Right forelimb (tissue), 1 donor: ENCODE measurements at regions not wholly inside any gene's neighbourhood (a gene's known extent, or its start where the extent isn't known, plus 50 kb on each side); places are given as distances from the start of the nearest gene placed in this dataset.

ENCODE experiments used
- DNase-seq: peaks from one replicate; pipeline ENCODE4 v3.0.0-alpha.2; 2018

DNA sequence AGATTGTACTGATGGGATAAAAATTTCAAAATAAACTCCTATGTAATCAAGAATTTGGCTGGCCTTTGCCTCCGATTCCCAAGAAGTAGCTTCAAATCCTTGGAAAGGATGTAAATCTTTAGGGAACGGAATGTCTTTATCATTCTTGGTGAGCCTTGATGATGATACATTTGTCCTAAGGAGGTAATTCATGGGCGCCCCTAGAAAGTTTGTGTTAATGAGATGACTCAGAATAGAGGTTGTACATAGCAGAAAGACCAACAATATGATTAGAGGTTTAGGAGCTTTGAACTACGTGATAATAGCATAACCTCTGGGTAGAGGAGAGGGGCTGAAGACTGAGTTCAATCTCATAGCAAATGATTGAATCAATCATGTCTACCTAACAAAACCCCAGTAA, 248.6 kb upstream of the SLITRK3 start:
- no peak for DNase-seq

DNA sequence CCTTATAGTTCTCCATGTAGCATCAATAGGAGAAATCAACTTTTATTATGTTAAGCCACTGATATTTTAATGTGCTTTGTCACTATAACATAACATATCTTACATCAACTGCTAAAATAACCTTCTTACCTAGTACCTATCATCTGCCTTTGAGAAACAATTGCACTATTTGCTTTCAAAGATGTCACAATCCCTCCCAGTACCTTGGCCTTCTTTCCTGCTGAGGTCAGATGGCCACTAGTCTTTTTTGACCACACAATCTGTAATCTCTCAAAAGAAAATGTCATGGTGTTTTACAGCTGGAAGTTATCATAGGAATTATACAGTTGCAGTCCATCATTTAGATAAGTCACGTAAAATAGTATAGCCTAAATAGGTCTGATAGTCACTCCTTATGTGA, 247.5 kb upstream of the SLITRK3 start:
- DNase-seq: no peak

DNA sequence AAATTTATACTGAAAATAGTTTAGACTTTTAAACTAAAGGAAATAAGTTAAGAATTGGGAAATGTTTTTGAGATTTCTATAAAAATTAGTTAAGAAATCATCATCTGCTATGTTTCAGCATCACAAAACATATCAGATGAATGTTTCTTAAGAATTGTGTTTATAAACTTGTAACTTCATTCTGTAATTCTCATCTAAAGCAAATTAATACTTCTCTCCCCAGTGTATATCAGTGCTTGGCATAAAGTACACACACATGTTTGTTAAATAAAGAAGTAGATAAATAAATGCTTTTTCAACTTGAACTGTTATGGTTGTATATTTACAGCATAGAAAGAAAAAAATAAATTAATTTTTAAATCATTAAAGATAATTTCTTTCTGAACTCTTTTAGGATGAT, 245.9 kb upstream of the SLITRK3 start:
- no peak for DNase-seq

DNA sequence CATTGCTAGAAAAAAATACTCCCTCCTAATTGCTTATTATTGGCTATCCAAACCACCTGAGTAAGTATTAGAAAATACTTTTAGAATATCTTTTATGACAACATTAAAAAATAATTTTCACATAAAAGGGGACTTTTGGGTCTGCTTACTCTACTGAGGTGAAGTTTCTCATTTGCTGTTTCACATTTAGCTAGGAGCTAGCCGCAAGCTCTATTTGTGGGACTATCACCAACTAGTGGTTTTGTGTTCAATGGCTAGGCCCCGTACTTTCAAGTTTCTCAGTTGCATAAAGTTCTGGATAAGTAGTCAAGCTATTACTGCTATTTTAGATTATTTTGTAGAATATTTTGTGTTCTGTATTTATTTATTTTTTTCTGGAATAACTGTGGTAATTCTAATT, 244.2 kb upstream of the SLITRK3 start:
- DNase-seq: no peak

DNA sequence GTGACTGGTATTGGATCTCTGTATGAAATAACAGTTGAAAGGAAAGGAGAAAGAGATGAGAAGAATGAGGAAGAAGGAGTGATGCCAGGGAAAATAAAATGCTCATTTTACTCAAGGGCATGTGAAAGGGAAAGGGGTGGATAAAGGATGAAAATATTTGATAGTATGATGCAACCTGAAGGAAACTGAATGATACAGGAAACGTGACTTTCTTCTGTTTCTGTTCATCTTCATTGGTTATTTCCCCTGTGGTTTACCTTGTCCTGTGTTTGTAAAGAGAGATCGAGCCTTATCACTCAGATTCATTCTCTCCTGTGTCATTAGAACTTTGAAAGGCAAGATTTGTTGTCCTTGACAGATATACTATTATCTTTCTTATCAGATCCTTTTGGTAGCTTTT, 243.6 kb upstream of the SLITRK3 start:
- no peak for DNase-seq

DNA sequence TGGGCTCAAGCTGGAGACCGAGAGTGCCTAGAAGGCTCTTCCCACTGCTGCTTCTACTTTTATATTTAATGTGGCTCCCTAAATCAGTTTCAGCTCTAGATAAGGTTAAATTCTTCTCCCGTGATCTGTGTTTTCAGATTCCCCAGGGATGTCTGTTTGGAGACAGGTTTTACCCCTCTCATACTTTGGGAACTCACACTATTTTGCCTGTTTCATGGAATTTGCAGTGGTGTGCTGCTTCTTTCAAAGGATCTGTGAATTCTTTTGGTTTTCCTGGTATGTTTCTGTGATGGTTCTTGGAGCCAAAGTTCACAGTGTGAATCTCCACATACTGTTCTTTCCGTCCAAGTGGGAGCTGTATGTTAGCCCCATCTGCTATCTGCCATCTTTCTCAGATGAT, 238.3 kb upstream of the SLITRK3 start:
- no peak for DNase-seq

DNA sequence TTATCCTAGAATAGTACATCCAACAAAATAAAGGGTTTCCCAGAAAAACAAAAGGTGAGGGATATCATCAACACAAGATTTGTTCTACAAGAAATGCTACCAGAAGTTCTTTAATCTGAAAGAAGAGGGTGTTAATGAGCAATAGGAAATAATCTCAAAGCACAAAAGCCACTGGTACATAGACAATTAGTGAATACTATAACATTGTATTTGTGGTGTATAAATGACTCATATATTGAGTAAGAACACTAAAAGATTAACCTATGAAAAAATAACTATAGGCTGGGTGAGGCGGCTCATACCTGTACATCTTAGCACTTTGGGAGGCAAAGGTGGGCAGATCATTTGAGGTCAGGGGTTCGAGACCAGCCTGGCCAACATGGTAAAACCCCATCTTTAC, 210.2 kb upstream of the SLITRK3 start:
- no peak for DNase-seq

DNA sequence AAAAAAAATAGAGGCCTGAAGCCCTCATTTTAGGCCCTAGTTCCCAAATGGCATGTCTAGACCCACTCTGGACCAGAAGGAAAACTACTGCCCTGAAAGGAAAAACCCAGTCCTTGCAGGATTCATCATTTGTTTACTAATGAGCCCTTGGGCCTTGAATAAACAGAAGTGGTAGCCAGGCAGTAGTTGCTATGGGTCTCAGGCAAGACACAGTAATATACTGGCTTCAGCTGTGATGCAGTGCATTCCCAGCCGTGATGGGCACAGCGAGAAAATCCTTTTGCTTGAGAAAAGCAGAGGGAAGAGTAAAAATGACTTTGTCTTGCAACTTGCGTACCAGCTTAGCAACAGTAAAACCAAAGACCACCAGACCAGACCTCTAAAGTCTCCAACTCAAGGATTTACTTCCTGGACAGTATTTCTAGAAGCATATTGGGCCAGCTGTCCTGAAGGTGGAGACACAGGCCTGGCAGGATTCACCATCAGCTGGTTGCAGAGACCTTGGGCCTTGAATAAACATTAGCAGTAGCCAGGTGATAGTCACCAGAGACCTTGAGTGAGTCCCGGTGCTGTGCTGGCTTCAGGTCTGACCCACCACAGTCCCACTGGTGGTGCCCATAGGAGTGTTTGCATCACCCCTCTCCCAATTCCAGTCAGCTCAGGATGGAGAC, 208.3 kb upstream of the SLITRK3 start:
- DNase-seq: no peak

DNA sequence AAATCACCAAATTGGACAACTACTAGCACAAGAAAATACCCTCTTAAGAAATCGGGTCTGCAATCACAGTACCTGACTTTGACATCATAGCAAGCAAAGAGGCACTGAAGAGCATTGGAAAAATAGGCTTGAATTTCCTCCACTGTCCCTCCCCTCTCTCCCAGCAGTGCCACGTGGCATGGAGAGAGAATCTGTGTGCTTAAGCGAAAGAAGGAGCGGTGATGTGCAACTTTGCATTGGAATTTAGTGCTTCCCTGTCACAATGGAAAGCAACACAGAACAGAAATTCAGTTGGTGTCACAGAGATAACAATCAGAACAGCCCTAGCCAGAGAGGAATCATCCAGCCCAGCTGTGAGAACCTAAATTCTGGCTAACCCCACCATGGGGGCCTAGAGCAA, 207.5 kb upstream of the SLITRK3 start:
- no peak for DNase-seq

DNA sequence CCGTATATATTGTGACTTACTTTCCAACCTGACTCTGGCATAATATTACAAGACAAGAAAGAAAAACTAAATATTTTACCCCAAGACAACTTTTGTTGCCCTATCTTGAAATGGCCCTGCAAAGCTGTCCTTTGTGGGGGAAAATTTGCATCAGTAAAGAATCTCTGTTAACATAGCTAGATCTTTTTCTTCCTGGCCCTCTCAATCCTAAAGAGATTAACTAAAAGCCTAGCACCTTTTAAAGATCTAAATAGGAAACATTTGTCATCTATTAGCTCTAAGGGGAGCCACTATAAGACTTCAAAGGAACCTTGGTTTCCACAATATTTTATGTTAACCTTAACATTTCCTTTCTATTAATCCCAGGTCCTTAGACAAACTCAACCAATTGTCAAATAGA, 199.0 kb upstream of the SLITRK3 start:
- no peak for DNase-seq

DNA sequence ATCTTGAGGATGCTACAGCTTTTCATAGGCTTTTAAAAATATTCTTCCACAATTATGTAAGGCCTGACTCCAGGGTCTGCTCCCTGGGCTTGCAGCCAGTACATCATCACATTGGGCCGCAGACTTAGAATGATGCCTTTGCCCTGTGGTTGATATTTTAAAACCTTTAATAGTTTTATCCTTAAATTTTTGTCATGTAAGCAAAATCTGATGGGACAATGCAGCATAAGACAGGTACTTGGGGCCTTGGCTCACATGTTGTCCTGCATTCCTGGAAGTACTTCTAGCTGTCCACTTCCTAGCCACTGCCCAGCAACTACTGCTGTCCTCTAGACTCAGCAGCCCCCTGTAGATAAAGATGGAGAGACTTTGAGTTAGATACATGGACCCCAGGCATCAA, 197.3 kb upstream of the SLITRK3 start:
- no peak for DNase-seq

DNA sequence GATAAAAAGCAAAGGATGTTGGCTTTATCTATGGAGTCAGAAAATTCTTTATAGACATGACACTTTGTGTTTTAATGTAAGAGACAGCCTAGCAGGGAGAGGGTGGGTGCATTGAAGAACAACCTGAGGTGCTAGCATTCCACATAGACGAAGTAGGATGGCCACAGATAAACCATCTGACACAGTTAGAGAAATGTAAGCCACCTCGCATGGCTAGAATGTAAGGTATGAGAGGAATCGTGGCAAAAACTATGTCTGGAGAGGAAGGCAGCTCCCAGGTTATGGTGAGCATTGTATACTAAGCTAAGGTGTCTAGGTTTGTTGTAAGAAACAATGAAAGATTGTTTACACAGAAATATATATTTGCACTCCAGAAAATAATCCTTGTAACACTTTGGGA, 194.0 kb upstream of the SLITRK3 start:
- no peak for DNase-seq

DNA sequence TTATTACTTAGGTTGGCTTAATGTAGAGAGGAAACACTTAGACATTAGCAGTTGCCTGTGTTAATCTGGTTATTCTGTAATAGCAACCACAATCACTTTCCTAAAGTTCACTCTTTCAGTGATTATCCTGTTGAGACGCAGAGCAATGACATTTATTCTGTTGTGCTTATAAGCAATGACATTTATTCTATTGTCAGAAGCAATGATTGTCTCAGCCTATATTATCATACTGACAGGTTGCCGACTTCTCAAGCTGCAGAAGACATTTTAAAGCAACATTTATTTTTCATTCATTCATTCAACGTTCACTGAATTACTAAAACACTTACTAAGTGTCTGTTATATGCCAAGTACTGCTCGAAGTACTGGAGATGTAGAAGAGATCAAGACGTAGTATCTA, 193.5 kb upstream of the SLITRK3 start:
- no peak for DNase-seq

DNA sequence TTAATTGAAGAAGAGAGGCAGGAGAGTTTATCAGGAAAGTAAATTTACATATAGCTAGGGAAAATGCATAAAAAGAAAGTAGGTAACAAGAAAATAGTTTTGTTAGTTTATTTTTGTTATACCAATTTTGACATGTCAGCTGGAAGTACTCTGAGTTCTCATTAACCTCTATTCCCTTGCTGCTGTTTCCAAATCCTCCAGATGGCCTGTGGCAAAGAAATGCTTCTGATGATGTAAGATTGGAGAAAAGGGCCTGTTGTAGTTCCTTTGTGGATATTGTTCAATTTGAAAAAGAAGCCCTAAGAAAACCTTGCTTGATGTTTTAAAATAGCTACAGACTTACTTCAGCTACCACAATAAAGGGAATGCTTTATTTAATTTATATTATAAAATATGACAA, 192.9 kb upstream of the SLITRK3 start:
- DNase-seq: no peak

DNA sequence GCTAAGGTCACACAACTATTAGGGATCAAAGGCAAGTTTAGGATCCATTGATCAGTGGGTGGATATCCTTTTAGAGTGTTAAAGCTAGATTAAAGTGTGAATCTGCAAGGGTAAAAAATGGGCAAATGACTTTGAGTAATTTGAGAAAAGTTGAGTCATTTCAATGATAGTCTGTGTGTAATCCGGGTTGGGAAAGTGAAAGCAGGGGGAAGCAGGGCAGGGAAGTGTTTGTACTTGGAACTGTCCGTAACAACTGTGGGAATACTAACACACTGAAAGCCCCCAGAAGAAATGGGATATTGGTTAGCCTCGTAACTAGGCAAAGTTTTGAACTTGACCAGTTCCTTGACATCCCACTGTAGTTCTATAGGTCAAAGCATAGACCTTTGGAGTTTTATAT, 187.2 kb upstream of the SLITRK3 start:
- DNase-seq: no peak

DNA sequence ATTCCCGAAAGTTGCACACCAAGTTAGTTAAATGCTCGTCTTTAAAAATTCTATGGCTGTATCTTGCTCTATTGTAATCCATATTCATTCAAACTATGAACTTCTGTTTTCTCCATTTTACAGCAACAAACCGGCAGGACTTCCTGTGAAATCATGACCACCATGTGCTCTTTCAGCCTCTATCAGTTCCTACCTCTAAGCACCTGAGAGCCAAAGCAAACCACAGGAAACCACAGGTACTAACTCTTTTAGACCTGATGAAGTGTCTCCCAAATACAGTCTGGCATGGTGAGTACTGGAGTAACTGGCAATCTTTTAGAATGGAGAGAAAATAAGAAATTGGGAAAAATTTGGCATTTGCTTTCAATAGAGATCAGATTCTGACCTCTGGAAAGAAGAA, 186.5 kb upstream of the SLITRK3 start:
- no peak for DNase-seq

DNA sequence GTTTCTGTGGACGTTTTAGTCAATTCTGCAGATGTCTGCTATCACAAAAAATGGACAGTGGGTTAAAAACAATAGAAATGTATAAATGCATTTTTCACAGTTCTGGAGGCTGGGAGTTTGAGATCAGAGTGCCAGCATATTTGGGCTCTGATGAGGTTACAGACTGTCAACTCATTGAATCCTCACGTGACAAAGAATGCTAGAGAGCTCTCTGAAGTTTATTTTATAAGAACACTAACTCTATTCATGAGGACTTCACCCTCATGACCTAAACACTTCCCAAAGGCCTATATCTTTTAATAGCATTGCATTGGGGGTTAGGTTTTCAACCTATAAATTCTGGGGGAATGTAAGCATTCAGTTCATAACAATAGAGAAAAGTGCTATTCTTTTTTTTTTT, 182.6 kb upstream of the SLITRK3 start:
- no peak for DNase-seq

DNA sequence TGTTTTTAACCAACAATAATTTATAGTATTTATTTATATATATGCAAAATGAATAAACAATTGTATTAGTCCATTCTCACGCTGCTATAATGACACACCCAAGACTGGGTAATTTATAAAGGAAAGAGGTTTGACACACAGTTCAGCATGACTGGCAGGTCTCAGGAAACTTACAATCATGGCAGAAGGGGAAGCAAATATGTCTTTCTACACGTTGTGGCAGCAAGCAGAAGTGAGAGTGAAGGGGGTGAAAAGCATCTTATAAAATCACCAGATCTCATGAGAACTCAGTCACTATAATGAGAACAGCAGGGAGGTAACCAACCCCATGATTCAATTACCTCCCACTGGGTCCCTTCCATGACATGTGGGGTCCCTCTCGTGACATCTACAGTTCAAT, 162.8 kb upstream of the SLITRK3 start:
- DNase-seq: no peak

DNA sequence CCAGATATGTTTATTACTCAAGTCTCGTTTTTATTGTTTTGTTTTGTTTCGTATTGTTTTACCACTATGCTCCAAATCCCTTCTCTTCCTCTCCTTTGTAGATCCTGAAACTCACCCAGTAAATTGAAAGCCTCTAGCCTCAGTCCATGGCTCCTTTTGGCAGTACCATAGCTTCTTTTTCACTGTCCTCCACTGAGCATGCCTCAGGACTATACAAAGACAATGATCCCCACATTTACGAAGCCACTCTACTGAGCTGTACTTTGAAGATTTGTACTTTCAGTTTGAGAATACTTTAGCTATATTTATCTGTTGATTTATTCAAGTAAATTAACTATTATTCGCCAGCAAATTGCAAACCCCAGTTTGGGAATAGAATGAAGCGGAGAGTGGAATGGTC, 159.1 kb upstream of the SLITRK3 start:
- DNase-seq: no peak

DNA sequence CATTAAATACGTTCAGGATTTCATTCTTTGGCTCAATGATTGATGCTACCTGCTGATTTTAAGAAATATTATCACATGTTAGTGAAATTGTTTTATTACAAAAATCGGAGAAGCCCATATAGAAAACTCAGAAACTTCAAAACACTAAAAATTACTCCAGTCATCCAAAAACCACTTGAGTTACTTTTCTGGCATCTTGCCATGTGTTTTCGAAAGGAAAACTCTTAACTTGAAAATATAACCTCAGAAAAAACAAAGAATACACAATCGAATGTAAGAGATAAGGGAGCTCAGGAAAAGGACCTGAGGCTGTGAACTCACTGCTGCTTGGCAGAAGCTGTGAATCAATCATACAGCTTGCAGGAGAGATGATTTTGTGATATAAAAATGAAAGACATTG, 151.3 kb upstream of the SLITRK3 start:
- no peak for DNase-seq

DNA sequence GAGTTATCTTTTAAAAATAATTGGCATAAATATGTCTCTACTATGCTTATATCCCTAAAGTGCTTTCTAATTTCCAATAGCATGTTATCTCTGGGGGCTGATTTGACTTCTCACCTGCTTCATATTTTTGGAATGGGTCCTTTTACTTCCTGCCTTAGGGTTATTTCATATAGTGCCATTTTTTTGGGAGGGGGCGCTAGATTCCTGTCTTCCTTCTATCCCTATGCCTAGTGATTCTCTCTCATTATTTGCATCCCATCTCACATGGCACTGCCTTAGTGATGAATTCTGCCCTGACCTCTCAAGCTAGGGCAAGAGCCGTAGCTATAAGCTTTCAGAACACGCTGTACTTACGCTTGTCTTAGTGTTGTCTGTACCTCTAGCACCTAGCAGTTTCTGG, 150.3 kb upstream of the SLITRK3 start:
- no peak for DNase-seq

DNA sequence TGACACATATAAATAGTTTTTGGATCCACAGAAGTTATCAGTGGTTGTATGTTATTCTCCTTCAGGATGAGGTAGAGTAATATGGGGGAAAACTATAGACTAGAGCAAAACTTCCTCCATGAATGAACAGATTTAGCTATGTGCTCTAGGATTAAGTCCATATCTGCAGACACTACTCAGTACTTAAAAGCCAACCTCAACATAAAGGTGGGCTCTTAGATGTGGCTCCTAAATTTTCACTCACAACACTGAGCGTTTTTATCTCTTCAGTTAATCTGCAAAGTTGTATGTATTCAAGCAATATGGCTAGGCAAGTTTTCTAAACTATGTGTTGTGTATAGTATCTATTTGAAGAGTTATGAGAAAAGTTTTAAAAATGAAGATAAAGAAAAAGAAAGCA, 147.0 kb upstream of the SLITRK3 start:
- DNase-seq: no peak

DNA sequence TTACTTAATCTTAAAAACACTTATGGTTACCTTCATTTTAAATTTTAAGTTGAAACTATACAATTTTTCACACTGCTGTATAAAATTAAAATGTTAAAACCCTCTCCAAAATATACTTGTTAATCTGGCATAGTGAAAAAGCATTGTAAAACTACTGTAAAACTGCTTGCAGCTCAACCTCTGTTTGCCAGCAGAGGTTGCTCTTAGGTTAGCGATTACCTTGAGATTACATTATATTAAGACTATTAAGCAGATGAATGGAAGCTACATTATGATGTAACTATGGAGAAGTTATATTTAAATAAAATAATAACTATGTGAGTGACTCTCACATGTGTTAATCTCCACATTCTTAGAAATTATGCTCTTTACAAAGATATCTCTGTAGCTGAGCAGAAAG, 143.6 kb upstream of the SLITRK3 start:
- no peak for DNase-seq

DNA sequence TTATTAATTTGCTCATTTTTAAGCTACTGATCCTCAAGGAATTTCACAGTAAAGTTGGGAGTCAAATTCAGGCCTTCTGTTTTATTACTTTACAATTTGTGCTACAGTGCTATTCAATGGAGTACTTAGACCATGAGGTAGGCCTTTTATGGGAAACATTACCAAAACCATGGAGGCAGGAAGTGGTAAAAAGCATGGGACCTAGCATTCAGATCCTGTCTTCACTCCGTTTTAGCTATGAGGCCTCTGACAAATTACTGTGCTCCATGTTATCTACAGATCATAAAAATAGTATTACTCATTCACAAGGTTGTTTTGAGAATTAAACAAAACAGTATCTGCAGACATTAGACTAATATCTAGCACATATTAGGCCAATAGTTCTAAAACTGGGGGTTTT, 140.6 kb upstream of the SLITRK3 start:
- no peak for DNase-seq
